ENCODE measurements at regions not wholly inside any gene's neighbourhood (a gene's known extent, or its start where the extent isn't known, plus 50 kb on each side); places are given as distances from the start of the nearest gene placed in this dataset.

DNA sequence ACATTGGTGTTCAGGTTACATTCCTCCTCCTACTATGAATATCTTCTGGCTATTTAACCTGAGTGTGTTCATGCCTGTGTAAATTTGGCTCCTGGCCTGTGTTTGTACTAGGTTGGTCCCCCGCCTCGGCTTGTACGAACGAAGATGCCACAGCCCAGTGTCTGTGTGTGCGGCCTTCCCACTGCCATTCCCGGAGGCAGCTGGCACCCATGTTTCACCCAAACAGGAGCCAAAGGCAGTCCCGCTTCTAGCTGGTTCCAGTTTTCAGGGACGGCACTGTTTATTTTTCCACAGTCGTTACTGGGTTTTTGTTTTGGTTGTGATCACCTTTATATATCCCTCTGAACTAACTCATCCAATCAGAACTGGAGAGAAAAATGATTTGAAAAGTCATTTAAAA lies 102.5 kb upstream of the ZNF536 start (continued):
- TF ChIP-seq, protein P1, sequence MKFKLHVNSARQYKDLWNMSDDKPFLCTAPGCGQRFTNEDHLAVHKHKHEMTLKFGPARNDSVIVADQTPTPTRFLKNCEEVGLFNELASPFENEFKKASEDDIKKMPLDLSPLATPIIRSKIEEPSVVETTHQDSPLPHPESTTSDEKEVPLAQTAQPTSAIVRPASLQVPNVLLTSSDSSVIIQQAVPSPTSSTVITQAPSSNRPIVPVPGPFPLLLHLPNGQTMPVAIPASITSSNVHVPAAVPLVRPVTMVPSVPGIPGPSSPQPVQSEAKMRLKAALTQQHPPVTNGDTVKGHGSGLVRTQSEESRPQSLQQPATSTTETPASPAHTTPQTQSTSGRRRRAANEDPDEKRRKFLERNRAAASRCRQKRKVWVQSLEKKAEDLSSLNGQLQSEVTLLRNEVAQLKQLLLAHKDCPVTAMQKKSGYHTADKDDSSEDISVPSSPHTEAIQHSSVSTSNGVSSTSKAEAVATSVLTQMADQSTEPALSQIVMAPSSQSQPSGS (IDR thresholded peaks at IDR 0.05; ENCODE audit: low read length): no peak
- TF ChIP-seq FOS (IDR thresholded peaks at IDR 0.05; ENCODE audit: borderline replicate concordance, extremely low read depth, insufficient read length): no peak
- TF ChIP-seq, protein P2, sequence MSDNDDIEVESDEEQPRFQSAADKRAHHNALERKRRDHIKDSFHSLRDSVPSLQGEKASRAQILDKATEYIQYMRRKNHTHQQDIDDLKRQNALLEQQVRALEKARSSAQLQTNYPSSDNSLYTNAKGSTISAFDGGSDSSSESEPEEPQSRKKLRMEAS (IDR thresholded peaks at IDR 0.05; ENCODE audit: low read depth, low read length): no peak
- TF ChIP-seq, protein P3, sequence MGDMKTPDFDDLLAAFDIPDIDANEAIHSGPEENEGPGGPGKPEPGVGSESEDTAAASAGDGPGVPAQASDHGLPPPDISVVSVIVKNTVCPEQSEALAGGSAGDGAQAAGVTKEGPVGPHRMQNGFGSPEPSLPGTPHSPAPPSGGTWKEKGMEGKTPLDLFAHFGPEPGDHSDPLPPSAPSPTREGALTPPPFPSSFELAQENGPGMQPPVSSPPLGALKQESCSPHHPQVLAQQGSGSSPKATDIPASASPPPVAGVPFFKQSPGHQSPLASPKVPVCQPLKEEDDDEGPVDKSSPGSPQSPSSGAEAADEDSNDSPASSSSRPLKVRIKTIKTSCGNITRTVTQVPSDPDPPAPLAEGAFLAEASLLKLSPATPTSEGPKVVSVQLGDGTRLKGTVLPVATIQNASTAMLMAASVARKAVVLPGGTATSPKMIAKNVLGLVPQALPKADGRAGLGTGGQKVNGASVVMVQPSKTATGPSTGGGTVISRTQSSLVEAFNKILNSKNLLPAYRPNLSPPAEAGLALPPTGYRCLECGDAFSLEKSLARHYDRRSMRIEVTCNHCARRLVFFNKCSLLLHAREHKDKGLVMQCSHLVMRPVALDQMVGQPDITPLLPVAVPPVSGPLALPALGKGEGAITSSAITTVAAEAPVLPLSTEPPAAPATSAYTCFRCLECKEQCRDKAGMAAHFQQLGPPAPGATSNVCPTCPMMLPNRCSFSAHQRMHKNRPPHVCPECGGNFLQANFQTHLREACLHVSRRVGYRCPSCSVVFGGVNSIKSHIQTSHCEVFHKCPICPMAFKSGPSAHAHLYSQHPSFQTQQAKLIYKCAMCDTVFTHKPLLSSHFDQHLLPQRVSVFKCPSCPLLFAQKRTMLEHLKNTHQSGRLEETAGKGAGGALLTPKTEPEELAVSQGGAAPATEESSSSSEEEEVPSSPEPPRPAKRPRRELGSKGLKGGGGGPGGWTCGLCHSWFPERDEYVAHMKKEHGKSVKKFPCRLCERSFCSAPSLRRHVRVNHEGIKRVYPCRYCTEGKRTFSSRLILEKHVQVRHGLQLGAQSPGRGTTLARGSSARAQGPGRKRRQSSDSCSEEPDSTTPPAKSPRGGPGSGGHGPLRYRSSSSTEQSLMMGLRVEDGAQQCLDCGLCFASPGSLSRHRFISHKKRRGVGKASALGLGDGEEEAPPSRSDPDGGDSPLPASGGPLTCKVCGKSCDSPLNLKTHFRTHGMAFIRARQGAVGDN (IDR thresholded peaks at IDR 0.05): no peak
- TF ChIP-seq NFYA (IDR thresholded peaks at IDR 0.05; ENCODE audit: borderline replicate concordance, low read depth, low read length): no peak

DNA sequence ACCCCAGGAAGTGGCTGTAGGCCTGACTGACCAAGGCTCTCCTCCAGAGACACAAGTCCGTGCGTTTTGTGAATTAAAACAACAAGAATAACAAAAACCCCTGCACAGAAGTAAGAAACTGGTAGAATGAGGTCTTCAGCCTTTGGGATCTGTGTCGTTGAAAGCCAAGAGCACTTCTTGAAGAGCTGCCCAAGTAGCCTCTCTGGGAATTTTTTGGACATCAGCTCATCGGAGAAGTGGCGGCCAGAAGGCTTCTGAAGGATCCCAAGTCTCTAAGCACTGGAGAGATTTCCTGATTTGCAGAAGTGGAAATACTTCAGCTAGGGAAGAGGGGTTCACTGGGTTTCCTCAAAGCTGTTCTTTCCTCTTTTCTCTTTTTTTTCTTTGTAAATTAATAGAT lies 100.4 kb upstream of the ZNF536 start:
- no peak overlapping the region for H3K4me2 ChIP-seq (ENCODE audit: control insufficient read depth, insufficient read depth)
- H4K20me1 ChIP-seq (ENCODE audit: control insufficient read depth, insufficient read depth): no peaks in the 10 kb centered on the region
- H2AFZ ChIP-seq (ENCODE audit: control insufficient read depth, low read depth, low read length): no peak overlapping the region
- 15% methylated on average over 5 of the region's 5 CpGs for WGBS (ENCODE audit: insufficient coverage, insufficient replicate concordance, low lambda C conversion rate, missing lambda C conversion rate)
- in situ Hi-C loops (cut with MboI): no loop called here
- ATAC-seq (no peak), DNase-seq (ENCODE audit: low read depth, low spot score) (no peak), FAIRE-seq (no peak)
- no peak overlapping the region for H3K27ac ChIP-seq (ENCODE audit: control insufficient read depth, insufficient read depth)
- H3K4me3 ChIP-seq: no peak overlapping the region
- H3K9ac ChIP-seq (ENCODE audit: control insufficient read depth, insufficient read depth, low read length): no peak overlapping the region
- ChIA-PET SMC1A (ENCODE audit: uncharacterized antibody, unreplicated experiment) (no interaction called here), POLR2A (no interaction called here), RAD21 (ENCODE audit: unreplicated experiment) (no interaction called here), CTCF (no interaction called here)
- no TSS peak for BruUV-seq (replicated peaks)
- intact Hi-C loops (cut with micrococcal nuclease; ENCODE audit: unreplicated experiment): no loop called here
- no peaks in the 10 kb centered on the region for H3K27me3 ChIP-seq (replicated peaks in 1 of 2; ENCODE audit: control insufficient read depth in 2 of 2, insufficient read depth in 2 of 2, low read length in 1 of 2)
- H3K36me3 ChIP-seq (ENCODE audit: control insufficient read depth in 2 of 2, insufficient read depth in 2 of 2, low read length in 1 of 2): no peaks in the 10 kb centered on the region
- H3K4me1 ChIP-seq (ENCODE audit: control insufficient read depth, insufficient read depth, low read length): no peaks in the 10 kb centered on the region
- no peaks in the 10 kb centered on the region for H3K9me3 ChIP-seq (replicated peaks; ENCODE audit: control insufficient read depth, insufficient read depth, low read length)
- H3K79me2 ChIP-seq (ENCODE audit: control insufficient read depth, insufficient read depth, low read length): no peaks in the 10 kb centered on the region
- no peak for TF ChIP-seq RUNX3 (IDR thresholded peaks at IDR 0.05; ENCODE audit: low read length)
- TF ChIP-seq, protein P3 (IDR thresholded peaks at IDR 0.05): no peak
- no peak for TF ChIP-seq EP300 (IDR thresholded peaks at IDR 0.05; ENCODE audit: borderline replicate concordance in 1 of 2, control insufficient read depth in 1 of 2, low read depth in 2 of 2, low read length in 2 of 2)
- TF ChIP-seq SMAD5 (IDR thresholded peaks at IDR 0.05; ENCODE audit: low read depth): no peak
- no peak for TF ChIP-seq TCF3 (IDR thresholded peaks at IDR 0.05; ENCODE audit: borderline replicate concordance, insufficient read depth, low read depth, low read length)
- no peak for TF ChIP-seq RAD51 (IDR thresholded peaks at IDR 0.05)
- TF ChIP-seq CREB1 (IDR thresholded peaks at IDR 0.05; ENCODE audit: low read depth): no peak
- no peak for TF ChIP-seq SPI1 (IDR thresholded peaks at IDR 0.05; ENCODE audit: borderline replicate concordance, insufficient read depth, low read depth, low read length)
- no peak for TF ChIP-seq RCOR1 (conservative IDR thresholded peaks at IDR 0.05; ENCODE audit: low read depth, low read length)
- no peak for TF ChIP-seq STAT3 (IDR thresholded peaks at IDR 0.05; ENCODE audit: low read depth, low read length)
